IMR-90 (cell line): ENCODE measurements at regions not wholly inside any gene's neighbourhood (a gene's known extent, or its start where the extent isn't known, plus 50 kb on each side); places are given as distances from the start of the nearest gene placed in this dataset.

Experiments
- ATAC-seq: fragments of 200-7000 bp; cut with Tn5 transposase; 2 replicates; pipeline ENCODE4 v1.9.1; 2020; ENCODE audit warnings: low read depth, mild to moderate bottlenecking, moderate library complexity
- BruUV-seq: library from RNA; stranded (reverse); fragments of 400-500 nt; replicated peaks from 2 replicates; lab custom pipeline; 2021; lab: Mats Ljungman, UMichigan
- CTCF ChIA-PET: fragments of 300-600 bp; formaldehyde crosslinking; extraction: SDS; loops from one replicate; lab custom pipeline; 2021; ENCODE audit warnings: antibody characterized with exemption; lab: Yijun Ruan, JAX
- POLR2A ChIA-PET: fragments of 300-600 bp; sonication (Branson Sonifier 250); formaldehyde crosslinking; loops from one replicate; lab custom pipeline; 2022; ENCODE audit warnings: antibody characterized with exemption; ENCODE audit not compliant: unreplicated experiment; lab: Charles Lee
- DNase-seq: peaks from one replicate; pipeline ENCODE4 v3.0.0; 2013
- H2AFZ ChIP-seq: replicated peaks from 2 replicates; pipeline ENCODE3; 2013; ENCODE audit warnings: low read length, mild to moderate bottlenecking; ENCODE audit not compliant: poor library complexity
- H2AK5ac ChIP-seq: 2 replicates; pipeline ENCODE4 v1.6.1; 2013; ENCODE audit warnings: low read depth, low read length, inconsistent platforms
- H2AK9ac ChIP-seq: replicated peaks from 2 replicates; pipeline ENCODE3; 2013; ENCODE audit warnings: mild to moderate bottlenecking, low read depth, low read length, moderate library complexity; ENCODE audit not compliant: poor library complexity
- H2BK120ac ChIP-seq: 2 replicates; pipeline ENCODE4 v1.6.1; 2013; ENCODE audit warnings: low read depth, low read length, inconsistent platforms
- H2BK15ac ChIP-seq: 3 replicates; pipeline ENCODE4 v1.6.1; 2013; ENCODE audit warnings: low read depth, low read length, inconsistent platforms
- H2BK20ac ChIP-seq: 2 replicates; pipeline ENCODE4 v1.6.1; 2013; ENCODE audit warnings: low read depth, mild to moderate bottlenecking, inconsistent platforms, low read length, moderate library complexity
- H2BK5ac ChIP-seq: 2 replicates; pipeline ENCODE4 v1.6.1; 2013; ENCODE audit warnings: mild to moderate bottlenecking, low read depth, low read length, inconsistent platforms; ENCODE audit not compliant: poor library complexity, severe bottlenecking
- H3K14ac ChIP-seq: replicated peaks from 2 replicates; pipeline ENCODE4 v1.6.1; 2013; ENCODE audit warnings: low read depth, low read length, inconsistent platforms
- H3K18ac ChIP-seq: 2 replicates; pipeline ENCODE4 v1.6.1; 2013; ENCODE audit warnings: low read depth, low read length, control low read depth
- H3K23ac ChIP-seq: 2 replicates; pipeline ENCODE4 v1.6.1; 2013; ENCODE audit warnings: low read depth, low read length, inconsistent platforms
- H3K27ac ChIP-seq: 2 replicates; pipeline ENCODE4 v1.5.1; 2013; ENCODE audit warnings: mild to moderate bottlenecking, control low read depth, low read length; ENCODE audit not compliant: insufficient read depth
- H3K27me3 ChIP-seq: 2 replicates; pipeline ENCODE4 v1.6.1; 2013; ENCODE audit warnings: low read length; ENCODE audit not compliant: control insufficient read depth, insufficient read depth
- H3K36me3 ChIP-seq: 2 replicates; pipeline ENCODE4 v1.6.1; 2013; ENCODE audit warnings: low read length, mixed read lengths; ENCODE audit not compliant: control insufficient read depth, insufficient read depth
- H3K4ac ChIP-seq: 2 replicates; pipeline ENCODE4 v1.6.1; 2013; ENCODE audit warnings: low read depth, low read length, inconsistent platforms
- H3K4me1 ChIP-seq: 2 replicates; pipeline ENCODE4 v1.6.1; 2013; ENCODE audit warnings: low read length, mixed read lengths; ENCODE audit not compliant: control insufficient read depth, insufficient read depth
- H3K4me2 ChIP-seq: 2 replicates; pipeline ENCODE4 v1.6.1; 2013; ENCODE audit warnings: low read depth, mild to moderate bottlenecking, control low read depth, low read length, moderate library complexity
- H3K4me3 ChIP-seq: 2 replicates; pipeline ENCODE4 v1.5.1; 2013; ENCODE audit warnings: low read depth, mild to moderate bottlenecking, control low read depth, low read length, moderate library complexity; ENCODE audit not compliant: insufficient read depth
- H3K56ac ChIP-seq: 2 replicates; pipeline ENCODE4 v1.6.1; 2013; ENCODE audit warnings: low read length, inconsistent platforms; ENCODE audit not compliant: insufficient read depth; ENCODE audit errors: extremely low read depth
- H3K79me1 ChIP-seq, 2 experiments: 2 replicates each; pipeline ENCODE4 v1.6.1; 2013; ENCODE audit warnings: low read length in 2 of 2, inconsistent platforms in 1 of 2, low read depth in 1 of 2
- H3K9ac ChIP-seq: 2 replicates; pipeline ENCODE4 v1.6.1; 2013; ENCODE audit warnings: low read depth, low read length, control low read depth
- H3K9me1 ChIP-seq: 2 replicates; pipeline ENCODE4 v1.6.1; 2013; ENCODE audit warnings: low read length, inconsistent platforms; ENCODE audit not compliant: insufficient read depth
- H3K9me3 ChIP-seq: 2 replicates; pipeline ENCODE4 v1.6.1; 2013; ENCODE audit warnings: low read length; ENCODE audit not compliant: control insufficient read depth, insufficient read depth
- H4K20me1 ChIP-seq: 2 replicates; pipeline ENCODE4 v1.6.1; 2013; ENCODE audit warnings: low read length, inconsistent platforms; ENCODE audit not compliant: insufficient read depth
- H4K5ac ChIP-seq: 2 replicates; pipeline ENCODE4 v1.6.1; 2013; ENCODE audit warnings: mild to moderate bottlenecking, low read depth, low read length, control low read depth
- H4K8ac ChIP-seq, 2 experiments: 2 replicates each; pipeline ENCODE4 v1.6.1; 2013; ENCODE audit warnings: low read depth in 2 of 2, low read length in 2 of 2, control low read depth in 1 of 2, inconsistent platforms in 1 of 2
- H4K91ac ChIP-seq: 2 replicates; pipeline ENCODE4 v1.6.1; 2013; ENCODE audit warnings: low read depth, low read length, inconsistent platforms; ENCODE audit not compliant: insufficient read depth
- BHLHE40 ChIP-seq: fragments of 150-350 bp; IDR thresholded peaks from 2 replicates; pipeline ENCODE4 v1.6.1; 2016; ENCODE audit warnings: mild to moderate bottlenecking, low read depth, low read length
- MXI1 ChIP-seq: IDR thresholded peaks from 2 replicates; pipeline ENCODE4 v1.6.1; 2012; ENCODE audit warnings: low read depth, mild to moderate bottlenecking, low read length, moderate library complexity, borderline replicate concordance
- NFE2L2 ChIP-seq: fragments of 150-350 bp; IDR thresholded peaks from 2 replicates; pipeline ENCODE4 v1.6.1; 2016; ENCODE audit warnings: low read depth, mild to moderate bottlenecking, low read length
- RFX5 ChIP-seq: IDR thresholded peaks from 2 replicates; pipeline ENCODE4 v1.8.0; 2012; ENCODE audit warnings: low read depth, mild to moderate bottlenecking, low read length, moderate library complexity
- WGBS, 2 experiments: methylation state at CpG; one replicate each; pipeline versions ENCODE4 v1.1.5 to v1.1.7; 2013; ENCODE audit warnings: missing lambda C conversion rate in 2 of 2; ENCODE audit not compliant: insufficient read length in 1 of 2; ENCODE audit errors: extremely low coverage in 2 of 2; 5-methylcytosine and 5-hydroxymethylcytosine counted together
- dilution Hi-C: fragments of 300-500 bp; cut with HindIII; formaldehyde crosslinking; loops from one replicate; pipeline ENCODE4 v1.14.3; 2018; ENCODE audit warnings: low sequenced_read_pairs; ENCODE audit not compliant: unreplicated experiment
- in situ Hi-C: fragments of 300-500 bp; cut with MboI; formaldehyde crosslinking; loops from 3 replicates; pipeline ENCODE4 v1.14.3; 2019; ENCODE audit warnings: low sequenced_read_pairs, inconsistent platforms, mixed read lengths
- intact Hi-C: fragments of 100-400 bp; cut with micrococcal nuclease; formaldehyde crosslinking; loops from 2 replicates; pipeline ENCODE4 v1.10.0; 2022

DNA sequence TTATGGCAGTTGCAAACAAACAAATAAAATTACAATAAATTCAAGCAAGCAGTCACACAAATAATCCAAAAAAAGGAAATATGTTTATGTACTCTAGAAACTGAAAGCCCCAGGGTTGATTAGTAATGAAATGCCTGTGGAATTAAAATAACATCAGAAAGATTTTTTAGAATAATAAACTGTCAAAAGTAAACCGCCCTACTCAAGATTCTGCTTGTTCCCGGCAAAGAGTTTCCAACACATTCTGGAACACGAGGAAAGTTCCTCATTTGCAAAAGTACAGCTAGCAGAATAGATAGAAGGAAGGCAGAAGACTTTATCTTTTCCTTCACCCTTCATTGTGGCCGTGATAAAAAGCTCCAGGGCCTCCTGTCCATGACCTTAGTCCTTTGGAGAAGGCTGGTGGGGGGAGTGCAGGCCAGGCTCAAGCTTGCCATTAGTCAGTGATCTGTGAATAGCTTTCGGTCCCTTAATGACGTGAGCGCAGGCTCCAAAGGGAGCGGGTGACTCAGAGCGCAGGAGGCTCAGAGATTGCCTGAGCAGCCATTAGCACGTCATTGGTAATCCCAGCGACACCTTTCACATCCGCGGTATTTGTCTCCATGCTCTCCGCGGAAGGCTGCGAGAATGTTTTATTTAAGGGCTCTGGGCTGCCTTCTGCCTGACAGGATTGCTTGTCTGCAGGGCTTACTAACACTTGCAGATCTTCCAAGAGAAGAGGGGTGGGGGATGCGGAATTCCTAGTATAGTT is 458.3 kb downstream of the METTL15 start (continued):
- TF ChIP-seq MXI1 (no peak), BHLHE40 (peak; percentile 80)

- CTCF ChIA-PET, result interaction anchor here (0.5 kb wide), 1 partner anchor 216 kb away, joined by 4 read pairs; no protein-coding TSS in a partner anchor
- no TSS peak for BruUV-seq
- no peak overlapping the region for H3K14ac ChIP-seq
- peak overlapping the region; percentile 85 for H2BK120ac ChIP-seq
- H3K23ac ChIP-seq, result no peak overlapping the region
- in situ Hi-C loops, result loop anchor here (25.0 kb wide), 1 partner anchor 778 kb away; no protein-coding TSS in a partner anchor
- H4K91ac ChIP-seq, result peak overlapping the region; percentile 78
- dilution Hi-C loops, result no loop called here
- no peak overlapping the region for H2AK9ac ChIP-seq
- 0 out of 2 replicates have a peak overlapping the region, but pooled peaks have one; percentile 50 for H3K56ac ChIP-seq
- H3K4me1 ChIP-seq, result 0 out of 2 replicates have a peak, but pooled peaks cover 2% of the 10 kb centered on the region
- peak overlapping the region; percentile 56 for H2AFZ ChIP-seq
- no peaks in the 10 kb centered on the region for H3K79me1 ChIP-seq
- DNase-seq (peak; percentile 83), ATAC-seq (peak; percentile 88)
- no peak for TF ChIP-seq RFX5
- TF ChIP-seq NFE2L2, result 0 out of 2 replicates have a peak, but pooled peaks have one; percentile 2
- H3K9me3 ChIP-seq, result peaks cover 3% of the 10 kb centered on the region; the same call in 1 of the 2 replicates
- no peaks in the 10 kb centered on the region for H3K9me1 ChIP-seq
- no peaks in the 10 kb centered on the region for H3K36me3 ChIP-seq
- WGBS, 2 experiments, result no CpG with 5 or more reads among the region's 5 CpGs
- peak overlapping the region; percentile 96 for H3K18ac ChIP-seq
- H3K4me3 ChIP-seq, result no peak overlapping the region
- intact Hi-C loops, result no loop called here
- H3K27ac ChIP-seq, result peak overlapping the region; percentile 90
- H2BK5ac ChIP-seq, result peak overlapping the region; percentile 2
- POLR2A ChIA-PET, result no interaction called here
- peak overlapping the region; percentile 74 for H3K4ac ChIP-seq
- H2BK15ac ChIP-seq, result peak overlapping the region; percentile 30; the same call in 1 of the 3 replicates
- H4K8ac ChIP-seq, result peak overlapping the region; percentile 81 to 85; a peak in 3 of 4 replicates
- H4K5ac ChIP-seq, result peak overlapping the region; percentile 91
- H3K27me3 ChIP-seq, result no peaks in the 10 kb centered on the region
- peak overlapping the region; percentile 80; the same call in 1 of the 2 replicates for H2AK5ac ChIP-seq
- H4K20me1 ChIP-seq, result no peaks in the 10 kb centered on the region
- H2BK20ac ChIP-seq, result peak overlapping the region; percentile 67
- peak overlapping the region; percentile 80 for H3K9ac ChIP-seq
- H3K4me2 ChIP-seq, result peak overlapping the region; percentile 95
These were observed 451.3 kb downstream of the METTL15 start for GRCh38 chr11:28559492-28559891.
